ENCODE measurements at regions not wholly inside any gene's neighbourhood (a gene's known extent, or its start where the extent isn't known, plus 50 kb on each side); places are given as distances from the start of the nearest gene placed in this dataset.

GRCh38 chr1:38555594-38555993, 304.0 kb downstream of the RRAGC start:
- H2BK12ac ChIP-seq (ENCODE audit: insufficient read length, low read depth, low read length) = no peak overlapping the region
- no peaks in the 10 kb centered on the region for H3K9me3 Mint-ChIP-seq
- peaks cover 2% of the 10 kb centered on the region for H3K23me2 ChIP-seq (ENCODE audit: insufficient read length, low read depth, low read length, poor library complexity, severe bottlenecking)
- no peaks in the 10 kb centered on the region for H3K79me2 ChIP-seq (ENCODE audit: insufficient read depth, low read length)
- no peak overlapping the region for H2BK5ac ChIP-seq (ENCODE audit: insufficient read length, low read length)
- no peak overlapping the region for H4K91ac ChIP-seq (ENCODE audit: insufficient read length, low read depth, low read length)
- no peak overlapping the region for H2BK120ac ChIP-seq (ENCODE audit: low read depth, low read length, poor library complexity, severe bottlenecking)
- H2AFZ ChIP-seq (ENCODE audit: low read length) = no peak overlapping the region
- H2BK20ac ChIP-seq (ENCODE audit: low read depth, low read length, poor library complexity, severe bottlenecking) = no peak overlapping the region
- H3K27ac Mint-ChIP-seq = no peak overlapping the region; a peak in 1 of 7 replicates
- H3K9me3 ChIP-seq (ENCODE audit: control insufficient read depth, low read depth, low read length) = no peaks in the 10 kb centered on the region
- no peak overlapping the region for H4K5ac ChIP-seq (ENCODE audit: insufficient read length, low read depth, low read length)
- H3K4me2 ChIP-seq (ENCODE audit: insufficient read depth, insufficient read length, low read length) = no peak overlapping the region
- no peak for DNase-seq
- no peak overlapping the region for H3T11ph ChIP-seq (ENCODE audit: low read length)
- H3K27ac ChIP-seq (ENCODE audit: insufficient read length, low read depth, low read length) = no peak overlapping the region
- no peak overlapping the region for H4K8ac ChIP-seq (replicated peaks; ENCODE audit: insufficient read length, low read depth, low read length)
- H3K18ac ChIP-seq (ENCODE audit: insufficient read length, low read depth, low read length) = no peak overlapping the region
- no peak overlapping the region for H3K4me3 Mint-ChIP-seq
- H3K14ac ChIP-seq (ENCODE audit: insufficient read depth, low read length) = no peak overlapping the region
- no peaks in the 10 kb centered on the region for H3K27me3 ChIP-seq (ENCODE audit: insufficient read depth, low read length)
- no peaks in the 10 kb centered on the region for H3K79me1 ChIP-seq (ENCODE audit: insufficient read depth, low read depth, low read length, poor library complexity, severe bottlenecking)
- no peak for TF ChIP-seq CTCF (conservative IDR thresholded peaks at IDR 0.05)
- WGBS (ENCODE audit: extremely low coverage, insufficient read length, low lambda C conversion rate) = no CpG with 5 or more reads among the region's 1 CpG
- H3K9ac ChIP-seq (ENCODE audit: extremely low read depth, insufficient read length, low read length) = no peak overlapping the region
- no peak overlapping the region for H3K4ac ChIP-seq (ENCODE audit: low read depth, low read length)
- no peaks in the 10 kb centered on the region for H4K20me1 ChIP-seq (ENCODE audit: control insufficient read depth, insufficient read depth, insufficient read length)
- H3K4me1 Mint-ChIP-seq = peaks cover 32 to 43% of the 10 kb centered on the region in 2 experiments
- no peak overlapping the region for H2AK5ac ChIP-seq (ENCODE audit: insufficient read length, low read length)
- H3K23ac ChIP-seq (ENCODE audit: insufficient read length, low read depth, low read length) = no peak overlapping the region
- H3K36me3 Mint-ChIP-seq (ENCODE audit: insufficient read depth in 1 of 3, low read depth in 3 of 3) = no peaks in the 10 kb centered on the region
- H3K56ac ChIP-seq (ENCODE audit: insufficient read length, low read depth, low read length) = no peak overlapping the region
- peaks cover 4% of the 10 kb centered on the region; the same call in 1 of the 2 replicates for H3K4me1 ChIP-seq (ENCODE audit: insufficient read depth, low read length)
- H3K27me3 Mint-ChIP-seq (ENCODE audit: low read depth) = peaks cover 4% of the 10 kb centered on the region
- no peak overlapping the region for H2BK15ac ChIP-seq (ENCODE audit: low read depth, low read length)

Measured in H9 (cell line).